Endodermal cell (in vitro differentiated cells): ENCODE measurements at regions not wholly inside any gene's neighbourhood (a gene's known extent, or its start where the extent isn't known, plus 50 kb on each side); places are given as distances from the start of the nearest gene placed in this dataset.
A peak's percentile ranks its signal among the peaks of the same experiment; 100 is the strongest.

Experiments
- DNase-seq: peaks from one replicate; pipeline ENCODE4 v3.0.0-alpha.2; 2017
- H3K27ac ChIP-seq: 2 replicates; pipeline ENCODE4 v1.5.1; 2013; ENCODE audit warnings: mild to moderate bottlenecking, low read depth, low read length, moderate library complexity
- H3K27me3 ChIP-seq: 2 replicates; pipeline ENCODE4 v1.6.1; 2013; ENCODE audit warnings: mild to moderate bottlenecking, low read length, moderate library complexity; ENCODE audit not compliant: insufficient read depth, control insufficient read depth, poor library complexity, severe bottlenecking
- H3K36me3 ChIP-seq: 2 replicates; pipeline ENCODE4 v1.7.0; 2013; ENCODE audit warnings: mild to moderate bottlenecking, low read length, moderate library complexity; ENCODE audit not compliant: control insufficient read depth, insufficient read depth
- H3K4me1 ChIP-seq: one replicate; pipeline ENCODE4 v1.7.0; 2013; ENCODE audit warnings: low read length; ENCODE audit not compliant: control insufficient read depth, insufficient read depth
- H3K4me3 ChIP-seq: 2 replicates; pipeline ENCODE4 v1.5.1; 2013; ENCODE audit warnings: mild to moderate bottlenecking, low read length, moderate library complexity
- H3K9ac ChIP-seq: 2 replicates; pipeline ENCODE4 v1.6.1; 2013; ENCODE audit warnings: mild to moderate bottlenecking, low read length, moderate library complexity; ENCODE audit not compliant: poor library complexity, severe bottlenecking; ENCODE audit errors: extremely low read depth
- H3K9me3 ChIP-seq: 2 replicates; pipeline ENCODE4 v1.6.1; 2013; ENCODE audit warnings: mild to moderate bottlenecking, low read length, moderate library complexity; ENCODE audit not compliant: control insufficient read depth
- H3K27ac Mint-ChIP-seq: 2 replicates; pipeline ENCODE4 v1.8.0; 2020; ENCODE audit warnings: mixed read lengths
- H3K27me3 Mint-ChIP-seq: 2 replicates; pipeline ENCODE4 v1.8.0; 2021; ENCODE audit warnings: mild to moderate bottlenecking, mixed read lengths; ENCODE audit not compliant: insufficient read depth
- H3K36me3 Mint-ChIP-seq: 2 replicates; pipeline ENCODE4 v1.8.0; 2020; ENCODE audit warnings: low read depth, mixed read lengths
- H3K4me1 Mint-ChIP-seq: 2 replicates; pipeline ENCODE4 v1.8.0; 2020; ENCODE audit warnings: mixed read lengths
- H3K4me3 Mint-ChIP-seq: 2 replicates; pipeline ENCODE4 v1.8.0; 2020; ENCODE audit warnings: mild to moderate bottlenecking, moderate library complexity, mixed read lengths
- H3K9me3 Mint-ChIP-seq: 2 replicates; pipeline ENCODE4 v1.8.0; 2020; ENCODE audit warnings: mild to moderate bottlenecking, mixed read lengths
- CTCF ChIP-seq: fragments of 200-600 bp; sonication (generic); conservative IDR thresholded peaks from 2 replicates; pipeline ENCODE4 v1.5.0; 2021; ENCODE audit warnings: antibody characterized with exemption, mild to moderate bottlenecking
- WGBS, 2 experiments: methylation state at CpG; one replicate each; pipeline versions ENCODE4 v1.1.5 to v1.1.7; 2013; ENCODE audit warnings: missing lambda C conversion rate in 2 of 2, mixed read lengths in 1 of 2; ENCODE audit not compliant: insufficient coverage in 1 of 2, insufficient read length in 1 of 2; 5-methylcytosine and 5-hydroxymethylcytosine counted together

DNA sequence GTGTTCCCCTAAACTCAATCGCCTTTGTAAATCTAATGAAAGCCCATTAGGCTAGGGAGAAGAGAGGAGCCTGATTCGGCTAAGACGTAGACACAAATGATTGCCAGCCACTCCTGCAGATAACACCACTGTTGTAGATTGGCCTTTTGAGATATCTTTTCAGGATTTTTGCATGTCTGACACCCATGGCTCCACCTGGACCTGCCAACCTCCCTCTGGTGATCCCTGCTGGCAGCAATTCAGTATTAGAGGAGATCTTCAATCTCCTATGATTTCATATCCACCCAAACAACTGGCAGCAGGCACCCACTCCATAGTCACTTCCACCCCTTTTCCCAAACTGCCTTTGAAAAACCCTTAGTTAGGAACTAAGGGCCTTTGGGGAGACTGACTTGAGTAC lies 191.9 kb upstream of the UBL3 start:
- Mint-ChIP-seq H3K27me3 (no peaks in the 10 kb centered on the region), H3K9me3 (peaks cover 11% of the 10 kb centered on the region), H3K27ac (peak overlapping the region; percentile 73), H3K4me3 (no peak overlapping the region), H3K36me3 (peaks cover 8% of the 10 kb centered on the region), H3K4me1 (peaks cover 31% of the 10 kb centered on the region)
- Histone ChIP-seq H3K27ac (no peak overlapping the region), H3K9me3 (peaks cover 17% of the 10 kb centered on the region), H3K36me3 (no peaks in the 10 kb centered on the region), H3K4me3 (no peak overlapping the region), H3K27me3 (no peaks in the 10 kb centered on the region), H3K4me1 (peaks cover 15% of the 10 kb centered on the region), H3K9ac (no peak overlapping the region)
- TF ChIP-seq CTCF = peak; percentile 53
- DNase-seq = peak; percentile 82
- WGBS, 2 experiments = 47 to 63% methylated on average over 3 of the region's 3 CpGs

- Mint-ChIP-seq H3K27me3 (no peaks in the 10 kb centered on the region), H3K27ac (no peak overlapping the region), H3K4me3 (no peak overlapping the region), H3K4me1 (peaks cover 36% of the 10 kb centered on the region), H3K9me3 (peaks cover 11% of the 10 kb centered on the region), H3K36me3 (peaks cover 8% of the 10 kb centered on the region)
- no peak overlapping the region for H3K27ac ChIP-seq
- peaks cover 17% of the 10 kb centered on the region for H3K9me3 ChIP-seq
- H3K4me3 ChIP-seq = no peak overlapping the region
- no peaks in the 10 kb centered on the region for H3K36me3 ChIP-seq
- H3K9ac ChIP-seq = no peak overlapping the region
- DNase-seq = peak; percentile 35
- H3K4me1 ChIP-seq = peaks cover 15% of the 10 kb centered on the region
- WGBS, 2 experiments = 78 to 87% methylated on average over 2 to 3 of the region's 3 CpGs
- no peak for TF ChIP-seq CTCF
- no peaks in the 10 kb centered on the region for H3K27me3 ChIP-seq
Measured at GRCh38 chr13:30039511-30039911, 189.1 kb upstream of the UBL3 start.

DNA sequence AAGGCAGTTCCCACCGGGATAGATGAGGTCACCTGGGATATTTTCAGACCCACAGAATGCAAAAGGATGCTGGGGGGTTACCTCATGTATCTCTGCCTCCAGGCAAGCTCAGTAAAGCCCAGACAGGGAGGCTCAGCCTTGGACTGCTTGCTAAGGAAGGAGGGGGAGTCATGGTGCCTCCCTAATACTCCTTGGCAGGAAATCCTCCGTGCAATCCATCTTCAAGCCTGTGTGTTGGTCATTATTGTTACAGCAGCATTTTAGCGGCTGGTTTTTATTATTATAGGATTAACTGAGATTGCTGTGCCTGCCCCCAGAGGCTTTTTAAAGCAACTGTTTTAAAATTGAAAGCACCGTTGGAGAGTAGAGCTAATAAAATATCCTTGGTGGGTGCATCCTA lies 188.5 kb upstream of the UBL3 start:
- H3K4me1 Mint-ChIP-seq = peaks cover 39% of the 10 kb centered on the region
- H3K4me1 ChIP-seq = peaks cover 17% of the 10 kb centered on the region
- no peak overlapping the region for H3K4me3 Mint-ChIP-seq
- H3K9me3 Mint-ChIP-seq = peaks cover 7% of the 10 kb centered on the region
- no peak overlapping the region for H3K27ac ChIP-seq
- no peak overlapping the region for H3K27ac Mint-ChIP-seq
- 72 to 74% methylated on average over 4 of the region's 4 CpGs for WGBS, 2 experiments
- peak; percentile 36 for DNase-seq
- H3K36me3 Mint-ChIP-seq = peaks cover 4% of the 10 kb centered on the region
- no peak overlapping the region for H3K9ac ChIP-seq
- TF ChIP-seq CTCF = peak; percentile 41
- peaks cover 14% of the 10 kb centered on the region for H3K9me3 ChIP-seq
- no peaks in the 10 kb centered on the region for H3K27me3 Mint-ChIP-seq
- no peaks in the 10 kb centered on the region for H3K36me3 ChIP-seq
- H3K4me3 ChIP-seq = no peak overlapping the region
- H3K27me3 ChIP-seq = no peaks in the 10 kb centered on the region
